GM10248 (cell line): ENCODE measurements at regions not wholly inside any gene's neighbourhood (a gene's known extent, or its start where the extent isn't known, plus 50 kb on each side); places are given as distances from the start of the nearest gene placed in this dataset.

Source experiments
- CTCF ChIA-PET: fragments of 300-600 bp; sonication (Branson Sonifier 250); formaldehyde crosslinking; extraction: SDS; loops from one replicate; lab custom pipeline; 2021; ENCODE audit warnings: antibody characterized with exemption; lab: Yijun Ruan, JAX
- POLR2A ChIA-PET: fragments of 350-650 bp; sonication (Branson Sonifier 250); formaldehyde crosslinking; extraction: SDS; loops from one replicate; lab custom pipeline; 2020; ENCODE audit warnings: antibody characterized with exemption; lab: Yijun Ruan, JAX
- DNase-seq: peaks from one replicate; pipeline ENCODE4 v3.0.0; 2012; ENCODE audit errors: extremely low spot score
- CTCF ChIP-seq: IDR thresholded peaks from 2 replicates; pipeline ENCODE4 v1.5.1; 2012; ENCODE audit warnings: mild to moderate bottlenecking, low read depth; ENCODE audit errors: extremely low read depth, missing control alignments, control extremely low read depth

GRCh38 chr7:138257459-138258196, 181.4 kb downstream of the AKR1D1 start:
- ChIA-PET CTCF (no interaction called here), POLR2A (no interaction called here)
- no peak for DNase-seq
- TF ChIP-seq CTCF: no peak

- ChIA-PET CTCF (no interaction called here), POLR2A (no interaction called here)
- no peak for DNase-seq
- TF ChIP-seq CTCF: no peak
Measured at GRCh38 chr7:138258197-138258559, 181.9 kb downstream of the AKR1D1 start.

- CTCF ChIA-PET: interaction anchor here (1.0 kb wide), 1 partner anchor 16 kb away, joined by 3 read pairs; no protein-coding TSS in a partner anchor
- no peak for DNase-seq
- no peak for TF ChIP-seq CTCF
- POLR2A ChIA-PET: no interaction called here
Measured at GRCh38 chr7:138259675-138260074, 183.4 kb downstream of the AKR1D1 start.

- TF ChIP-seq CTCF: no peak
- DNase-seq: no peak
- CTCF ChIA-PET: no interaction called here
- POLR2A ChIA-PET: no interaction called here
Measured at GRCh38 chr7:138267934-138268333, 191.7 kb downstream of the AKR1D1 start.

- CTCF ChIA-PET: no interaction called here
- POLR2A ChIA-PET: no interaction called here
- DNase-seq: no peak
- no peak for TF ChIP-seq CTCF
Measured at GRCh38 chr7:138276891-138277290, 183.2 kb upstream of the TRIM24 start.

- POLR2A ChIA-PET: no interaction called here
- CTCF ChIA-PET: no interaction called here
- TF ChIP-seq CTCF: no peak
- DNase-seq: no peak
Measured at GRCh38 chr7:138278601-138279000, 181.5 kb upstream of the TRIM24 start.

GRCh38 chr7:138282997-138283396, 177.1 kb upstream of the TRIM24 start:
- POLR2A ChIA-PET: interaction anchor here (0.6 kb wide), 1 partner anchor 43 kb away, joined by 3 read pairs; no protein-coding TSS in a partner anchor
- TF ChIP-seq CTCF: no peak
- no peak for DNase-seq
- CTCF ChIA-PET: interaction anchor here (1.2 kb wide), 1 partner anchor 78 kb away, joined by 3 read pairs; no protein-coding TSS in a partner anchor
